GM12801 (cell line): ENCODE measurements at regions not wholly inside any gene's neighbourhood (a gene's known extent, or its start where the extent isn't known, plus 50 kb on each side); places are given as distances from the start of the nearest gene placed in this dataset.

Source experiments
- CTCF ChIP-seq: IDR thresholded peaks from one replicate; pipeline ENCODE4 v1.5.1; 2011; ENCODE audit warnings: control low read depth; ENCODE audit not compliant: insufficient read length; ENCODE audit errors: extremely low read depth

DNA sequence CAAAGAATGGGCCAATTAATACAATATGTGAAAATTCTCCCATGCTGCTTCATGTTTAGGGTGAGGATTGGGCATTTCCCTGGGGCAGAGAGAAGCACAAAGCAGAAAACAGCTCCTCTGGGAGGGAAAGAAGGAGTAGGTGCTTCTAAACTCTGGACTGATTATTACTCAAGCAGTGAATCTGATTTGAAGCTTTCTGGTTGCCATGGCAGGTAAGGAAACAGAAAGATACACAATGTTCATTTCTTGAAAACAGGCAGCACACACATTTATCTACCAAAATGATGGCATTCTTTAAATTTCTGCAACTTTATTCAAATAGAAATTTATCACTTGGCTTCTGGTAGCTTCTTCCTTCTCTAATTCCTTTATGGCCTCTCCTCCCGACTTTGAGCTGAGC is 305.4 kb upstream of the CHD6 start:
- no peak for TF ChIP-seq CTCF

DNA sequence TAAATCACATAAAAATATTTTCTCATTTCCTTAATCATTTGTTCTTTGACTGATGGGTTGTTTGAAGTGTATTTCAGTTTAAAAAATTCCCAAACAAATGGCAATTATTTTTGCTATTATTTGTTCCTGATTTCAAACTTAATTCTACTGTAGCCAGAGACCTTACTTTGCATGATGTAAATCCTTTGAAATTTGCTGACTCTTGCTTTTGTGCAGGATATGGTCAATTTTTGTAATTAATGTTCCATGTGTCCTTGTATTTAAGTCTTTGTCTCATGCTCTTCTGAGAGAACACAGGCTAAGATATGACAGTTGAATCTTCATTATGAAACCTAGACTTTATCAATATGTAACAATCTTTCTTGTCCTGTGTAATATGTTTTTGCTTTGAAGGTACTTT is 295.0 kb upstream of the CHD6 start:
- TF ChIP-seq CTCF = no peak

GRCh38 chr20:41910558-41910957 is 292.4 kb upstream of the CHD6 start:
- no peak for TF ChIP-seq CTCF

GRCh38 chr20:41905199-41905598 is 287.0 kb upstream of the CHD6 start:
- TF ChIP-seq CTCF = no peak

DNA sequence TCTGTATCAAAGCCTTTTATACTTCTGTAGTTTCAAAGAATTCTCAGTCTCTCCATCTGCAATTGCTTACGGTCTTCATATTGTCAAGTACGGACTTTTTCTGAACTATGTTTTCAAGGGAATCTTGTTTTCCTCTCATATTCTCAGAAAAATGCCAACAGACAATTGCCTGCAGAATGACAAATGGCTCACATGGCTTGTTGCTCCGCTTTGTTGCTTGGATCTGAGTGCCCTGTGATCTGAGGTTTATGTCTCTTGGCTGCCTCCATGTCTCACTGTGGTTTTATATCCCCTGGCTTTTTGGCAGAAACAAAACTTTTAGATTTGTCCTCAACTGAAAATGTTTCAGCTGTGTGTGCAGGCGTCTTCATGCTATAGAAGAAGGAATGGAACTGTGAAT is 285.4 kb upstream of the CHD6 start:
- no peak for TF ChIP-seq CTCF

GRCh38 chr20:41902346-41902745 is 284.2 kb upstream of the CHD6 start:
- no peak for TF ChIP-seq CTCF

- no peak for TF ChIP-seq CTCF
Measured at GRCh38 chr20:41900201-41900691, 282.1 kb upstream of the CHD6 start.

GRCh38 chr20:41897708-41898107 is 279.5 kb upstream of the CHD6 start:
- no peak for TF ChIP-seq CTCF
